ENCODE measurements at regions not wholly inside any gene's neighbourhood (a gene's known extent, or its start where the extent isn't known, plus 50 kb on each side); places are given as distances from the start of the nearest gene placed in this dataset.

DNA sequence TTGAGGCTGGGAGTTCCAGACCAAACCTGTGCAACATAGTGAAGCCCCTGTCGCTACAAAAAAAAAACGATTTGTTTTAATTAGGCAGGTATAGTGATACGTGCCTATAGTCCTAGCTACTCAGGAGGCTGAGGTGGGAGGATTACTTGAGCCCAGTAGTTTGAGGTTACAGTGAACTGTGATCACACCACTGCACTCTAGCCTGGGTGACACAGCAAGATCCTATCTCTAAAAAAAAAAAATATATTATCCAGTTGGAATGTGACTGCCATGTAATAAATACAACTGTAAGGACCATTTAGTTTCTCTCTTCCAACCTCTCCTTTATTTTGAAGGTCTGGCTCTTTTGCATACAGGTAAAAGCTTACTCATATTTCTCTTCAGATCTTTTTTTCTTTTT, 571.5 kb downstream of the UTRN start:
- no peak overlapping the region for H3K27ac Mint-ChIP-seq
- H3K4me1 Mint-ChIP-seq = no peaks in the 10 kb centered on the region
- H3K27me3 Mint-ChIP-seq (ENCODE audit: low read depth) = no peaks in the 10 kb centered on the region
- no peak overlapping the region for H3K4me3 Mint-ChIP-seq
- peaks cover 4% of the 10 kb centered on the region for H3K9me3 Mint-ChIP-seq
- peaks cover 5% of the 10 kb centered on the region for H3K36me3 Mint-ChIP-seq (ENCODE audit: low read depth)
- TF ChIP-seq, protein P1, sequence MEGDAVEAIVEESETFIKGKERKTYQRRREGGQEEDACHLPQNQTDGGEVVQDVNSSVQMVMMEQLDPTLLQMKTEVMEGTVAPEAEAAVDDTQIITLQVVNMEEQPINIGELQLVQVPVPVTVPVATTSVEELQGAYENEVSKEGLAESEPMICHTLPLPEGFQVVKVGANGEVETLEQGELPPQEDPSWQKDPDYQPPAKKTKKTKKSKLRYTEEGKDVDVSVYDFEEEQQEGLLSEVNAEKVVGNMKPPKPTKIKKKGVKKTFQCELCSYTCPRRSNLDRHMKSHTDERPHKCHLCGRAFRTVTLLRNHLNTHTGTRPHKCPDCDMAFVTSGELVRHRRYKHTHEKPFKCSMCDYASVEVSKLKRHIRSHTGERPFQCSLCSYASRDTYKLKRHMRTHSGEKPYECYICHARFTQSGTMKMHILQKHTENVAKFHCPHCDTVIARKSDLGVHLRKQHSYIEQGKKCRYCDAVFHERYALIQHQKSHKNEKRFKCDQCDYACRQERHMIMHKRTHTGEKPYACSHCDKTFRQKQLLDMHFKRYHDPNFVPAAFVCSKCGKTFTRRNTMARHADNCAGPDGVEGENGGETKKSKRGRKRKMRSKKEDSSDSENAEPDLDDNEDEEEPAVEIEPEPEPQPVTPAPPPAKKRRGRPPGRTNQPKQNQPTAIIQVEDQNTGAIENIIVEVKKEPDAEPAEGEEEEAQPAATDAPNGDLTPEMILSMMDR (IDR thresholded peaks at IDR 0.05; ENCODE audit: unreplicated experiment in 3 of 3) = no peak

GRCh38 chr6:144857086-144857485, 572.0 kb downstream of the UTRN start:
- Mint-ChIP-seq H3K36me3 (ENCODE audit: low read depth) (peaks cover 5% of the 10 kb centered on the region), H3K27ac (no peak overlapping the region), H3K4me3 (no peak overlapping the region), H3K9me3 (peaks cover 5% of the 10 kb centered on the region), H3K27me3 (ENCODE audit: low read depth) (no peaks in the 10 kb centered on the region), H3K4me1 (no peaks in the 10 kb centered on the region)
- TF ChIP-seq, protein P1 (IDR thresholded peaks at IDR 0.05; ENCODE audit: unreplicated experiment in 3 of 3) = no peak

- no peaks in the 10 kb centered on the region for H3K27me3 Mint-ChIP-seq (ENCODE audit: low read depth)
- TF ChIP-seq, protein P1 (IDR thresholded peaks at IDR 0.05; ENCODE audit: unreplicated experiment in 3 of 3) = no peak
- no peak overlapping the region for H3K4me3 Mint-ChIP-seq
- peaks cover 38% of the 10 kb centered on the region for H3K9me3 Mint-ChIP-seq
- no peak overlapping the region for H3K27ac Mint-ChIP-seq
- H3K4me1 Mint-ChIP-seq = peaks cover 6% of the 10 kb centered on the region
- H3K36me3 Mint-ChIP-seq (ENCODE audit: low read depth) = peaks cover 3% of the 10 kb centered on the region
Observed at GRCh38 chr6:144862769-144863168, 577.6 kb downstream of the UTRN start.

- peak overlapping the region in 2 of 3 experiments; percentile 46 to 58 for H3K27ac Mint-ChIP-seq
- peaks cover 11% of the 10 kb centered on the region for H3K4me1 Mint-ChIP-seq
- H3K4me3 Mint-ChIP-seq = no peak overlapping the region
- no peaks in the 10 kb centered on the region for H3K27me3 Mint-ChIP-seq (ENCODE audit: low read depth)
- H3K36me3 Mint-ChIP-seq (ENCODE audit: low read depth) = peaks cover 3% of the 10 kb centered on the region
- H3K9me3 Mint-ChIP-seq = peaks cover 31% of the 10 kb centered on the region
- TF ChIP-seq, protein P1 (IDR thresholded peaks at IDR 0.05; ENCODE audit: unreplicated experiment in 3 of 3) = no peak
Observed at GRCh38 chr6:144867761-144868160, 582.6 kb downstream of the UTRN start.

DNA sequence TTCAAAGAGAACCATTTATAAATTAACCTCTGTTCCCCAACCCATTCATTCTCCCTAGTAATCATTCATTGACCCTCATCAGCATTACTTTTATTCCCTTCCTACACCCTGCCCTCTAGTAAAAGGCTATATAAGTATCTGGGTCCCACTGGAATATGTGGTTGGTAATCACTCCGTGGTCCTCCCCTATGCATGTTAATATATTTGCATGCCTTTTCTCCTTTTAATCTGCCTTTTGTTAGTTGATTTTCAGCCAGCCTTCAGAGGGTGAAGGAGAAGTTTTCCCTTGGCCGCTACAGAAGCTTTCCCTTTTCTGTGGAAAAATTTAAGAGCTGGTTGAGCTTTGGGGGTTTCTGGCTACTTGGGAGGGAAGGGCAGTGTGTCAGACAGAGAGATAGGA, 585.6 kb downstream of the UTRN start:
- H3K4me3 Mint-ChIP-seq = no peak overlapping the region
- peak overlapping the region in 1 of 3 experiments; percentile 6 for H3K27ac Mint-ChIP-seq
- H3K27me3 Mint-ChIP-seq (ENCODE audit: low read depth) = no peaks in the 10 kb centered on the region
- TF ChIP-seq, protein P1 (IDR thresholded peaks at IDR 0.05; ENCODE audit: unreplicated experiment in 3 of 3) = no peak
- H3K4me1 Mint-ChIP-seq = peaks cover 11% of the 10 kb centered on the region
- H3K9me3 Mint-ChIP-seq = peaks cover 8% of the 10 kb centered on the region
- H3K36me3 Mint-ChIP-seq (ENCODE audit: low read depth) = no peaks in the 10 kb centered on the region

GRCh38 chr6:144873623-144874378, 588.7 kb downstream of the UTRN start:
- Mint-ChIP-seq H3K4me1 (no peaks in the 10 kb centered on the region), H3K4me3 (no peak overlapping the region), H3K27me3 (ENCODE audit: low read depth) (no peaks in the 10 kb centered on the region), H3K27ac (no peak overlapping the region), H3K9me3 (peaks cover 6% of the 10 kb centered on the region), H3K36me3 (ENCODE audit: low read depth) (no peaks in the 10 kb centered on the region)
- TF ChIP-seq, protein P1 (IDR thresholded peaks at IDR 0.05; ENCODE audit: unreplicated experiment in 3 of 3) = no peak

Measured in nephron (organoid).